H1 (cell line): ENCODE measurements at regions not wholly inside any gene's neighbourhood (a gene's known extent, or its start where the extent isn't known, plus 50 kb on each side); places are given as distances from the start of the nearest gene placed in this dataset.

Experiments used
- CEBPB ChIP-seq: IDR thresholded peaks from 2 replicates; pipeline ENCODE4 v1.6.1; 2012; ENCODE audit warnings: low read depth, low read length
- MAX ChIP-seq: IDR thresholded peaks from 2 replicates; pipeline ENCODE4 v1.6.1; 2012; ENCODE audit warnings: inconsistent platforms
- PHF8 ChIP-seq: fragments of 200-600 bp; sonication (generic); conservative IDR thresholded peaks from 2 replicates; pipeline ENCODE4 v1.7.1; 2012; ENCODE audit warnings: low read depth, mild to moderate bottlenecking, inconsistent platforms, low read length, moderate library complexity
- RBBP5 ChIP-seq: IDR thresholded peaks from 2 replicates; pipeline ENCODE4 v1.7.1; 2012; ENCODE audit warnings: low read depth, mild to moderate bottlenecking, inconsistent platforms, low read length, moderate library complexity, borderline replicate concordance
- SIRT6 ChIP-seq: IDR thresholded peaks from one replicate; pipeline ENCODE4 v1.7.1; 2012; ENCODE audit warnings: low read length, inconsistent platforms
- TAF7 ChIP-seq: optimal IDR thresholded peaks from 2 replicates; pipeline ENCODE3; 2011; ENCODE audit warnings: low read depth, mild to moderate bottlenecking, inconsistent platforms, low read length, moderate library complexity, borderline replicate concordance

DNA sequence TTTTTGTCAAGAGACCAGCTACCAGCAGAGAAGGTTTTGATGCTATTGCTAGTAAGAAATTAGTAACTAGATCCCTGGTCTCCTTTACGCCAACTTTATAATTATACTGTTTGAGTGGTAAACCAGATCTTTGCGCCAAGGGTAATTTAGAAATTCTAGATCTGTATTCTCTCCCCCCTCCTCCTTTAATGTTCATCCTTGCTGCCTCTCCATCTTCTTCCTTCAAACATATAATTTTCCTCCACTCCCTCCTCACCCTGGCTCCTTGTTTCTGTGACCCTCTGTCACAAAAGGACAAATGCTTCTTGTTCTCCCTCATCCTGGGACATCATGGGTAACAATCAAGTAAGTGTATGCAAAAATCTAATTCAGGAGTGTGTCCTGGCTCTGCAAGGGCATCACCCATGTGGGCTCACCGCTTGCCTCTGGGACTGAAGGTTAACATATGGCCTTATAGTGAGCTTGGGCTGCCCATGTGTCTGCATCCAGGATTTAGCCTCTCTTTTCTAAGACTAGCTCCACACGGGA is 121.2 kb downstream of the BAMBI start (continued):
- no peak for TF ChIP-seq TAF7
- TF ChIP-seq SIRT6: no peak
- no peak for TF ChIP-seq PHF8
- TF ChIP-seq MAX: no peak
- TF ChIP-seq RBBP5: no peak
- TF ChIP-seq CEBPB: no peak
